Glutamatergic neuron (in vitro differentiated cells): ENCODE measurements at regions not wholly inside any gene's neighbourhood (a gene's known extent, or its start where the extent isn't known, plus 50 kb on each side); places are given as distances from the start of the nearest gene placed in this dataset.

ENCODE experiments used
- DNase-seq: peaks from one replicate; pipeline ENCODE4 v3.0.0; 2022
- H3K27ac Mint-ChIP-seq: one replicate; pipeline ENCODE4 v1.8.0; 2020; ENCODE audit warnings: mild to moderate bottlenecking, mixed read lengths, inconsistent platforms; ENCODE audit not compliant: unreplicated experiment
- H3K27me3 Mint-ChIP-seq: one replicate; pipeline ENCODE4 v1.8.0; 2020; ENCODE audit warnings: mild to moderate bottlenecking, moderate library complexity, mixed read lengths, inconsistent platforms; ENCODE audit not compliant: unreplicated experiment
- H3K36me3 Mint-ChIP-seq: one replicate; pipeline ENCODE4 v1.8.0; 2020; ENCODE audit warnings: mild to moderate bottlenecking, mixed read lengths, inconsistent platforms; ENCODE audit not compliant: unreplicated experiment
- H3K4me1 Mint-ChIP-seq: one replicate; pipeline ENCODE4 v1.8.0; 2020; ENCODE audit warnings: mild to moderate bottlenecking, low read depth, mixed read lengths, inconsistent platforms; ENCODE audit not compliant: unreplicated experiment
- H3K4me3 Mint-ChIP-seq: one replicate; pipeline ENCODE4 v1.8.0; 2020; ENCODE audit warnings: mild to moderate bottlenecking, mixed read lengths, inconsistent platforms; ENCODE audit not compliant: unreplicated experiment
- H3K9me3 Mint-ChIP-seq: one replicate; pipeline ENCODE4 v1.8.0; 2020; ENCODE audit warnings: mild to moderate bottlenecking, moderate library complexity, mixed read lengths, inconsistent platforms; ENCODE audit not compliant: unreplicated experiment
- TF ChIP-seq, protein P1 (sequence below): fragments of 200-600 bp; sonication (generic); IDR thresholded peaks from one replicate; pipeline ENCODE4 v1.5.0; 2021; ENCODE audit not compliant: partially characterized antibody, unreplicated experiment

DNA sequence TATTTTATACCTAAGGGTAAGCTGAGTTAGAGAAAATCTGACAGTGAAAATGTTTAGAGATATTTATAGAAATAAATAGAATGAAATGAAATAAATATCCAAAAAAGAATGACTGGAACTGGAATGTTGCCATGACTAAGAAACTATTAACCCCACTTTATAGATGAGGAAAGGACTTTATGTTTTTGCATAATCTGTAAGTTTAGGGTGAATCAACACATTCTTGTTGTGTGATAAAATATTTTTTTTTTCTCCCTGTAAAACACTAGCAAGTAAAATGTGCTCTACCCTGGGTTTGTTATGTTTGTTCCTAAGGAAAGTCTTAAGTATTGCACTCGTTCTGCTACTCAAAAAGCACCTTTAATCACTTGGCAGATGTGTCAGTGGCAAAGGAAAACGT lies 83.8 kb upstream of the KL start:
- H3K4me3 Mint-ChIP-seq: no peak overlapping the region
- H3K27me3 Mint-ChIP-seq: no peaks in the 10 kb centered on the region
- TF ChIP-seq, protein P1, sequence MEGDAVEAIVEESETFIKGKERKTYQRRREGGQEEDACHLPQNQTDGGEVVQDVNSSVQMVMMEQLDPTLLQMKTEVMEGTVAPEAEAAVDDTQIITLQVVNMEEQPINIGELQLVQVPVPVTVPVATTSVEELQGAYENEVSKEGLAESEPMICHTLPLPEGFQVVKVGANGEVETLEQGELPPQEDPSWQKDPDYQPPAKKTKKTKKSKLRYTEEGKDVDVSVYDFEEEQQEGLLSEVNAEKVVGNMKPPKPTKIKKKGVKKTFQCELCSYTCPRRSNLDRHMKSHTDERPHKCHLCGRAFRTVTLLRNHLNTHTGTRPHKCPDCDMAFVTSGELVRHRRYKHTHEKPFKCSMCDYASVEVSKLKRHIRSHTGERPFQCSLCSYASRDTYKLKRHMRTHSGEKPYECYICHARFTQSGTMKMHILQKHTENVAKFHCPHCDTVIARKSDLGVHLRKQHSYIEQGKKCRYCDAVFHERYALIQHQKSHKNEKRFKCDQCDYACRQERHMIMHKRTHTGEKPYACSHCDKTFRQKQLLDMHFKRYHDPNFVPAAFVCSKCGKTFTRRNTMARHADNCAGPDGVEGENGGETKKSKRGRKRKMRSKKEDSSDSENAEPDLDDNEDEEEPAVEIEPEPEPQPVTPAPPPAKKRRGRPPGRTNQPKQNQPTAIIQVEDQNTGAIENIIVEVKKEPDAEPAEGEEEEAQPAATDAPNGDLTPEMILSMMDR: no peak
- no peak for DNase-seq
- peaks cover 5% of the 10 kb centered on the region for H3K9me3 Mint-ChIP-seq
- no peak overlapping the region for H3K27ac Mint-ChIP-seq
- H3K4me1 Mint-ChIP-seq: no peaks in the 10 kb centered on the region
- H3K36me3 Mint-ChIP-seq: no peaks in the 10 kb centered on the region

DNA sequence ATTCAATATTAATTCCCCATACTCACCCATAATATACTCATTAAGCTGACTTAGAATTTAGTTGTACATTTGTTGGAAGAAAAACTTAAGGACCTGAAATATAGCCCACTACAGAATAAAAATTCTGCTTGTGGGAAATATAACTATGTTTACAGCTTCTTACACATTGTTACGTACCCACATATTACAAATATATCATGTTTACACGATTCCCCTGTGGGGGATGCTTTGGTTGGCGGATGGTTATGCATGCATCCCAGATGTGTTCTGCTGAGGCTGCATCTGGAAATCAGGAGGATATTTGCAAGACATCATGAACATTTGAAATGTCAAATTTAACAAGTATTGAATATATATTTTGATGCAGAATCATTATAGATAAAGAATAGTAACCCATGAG lies 79.5 kb upstream of the KL start:
- H3K27ac Mint-ChIP-seq: no peak overlapping the region

DNA sequence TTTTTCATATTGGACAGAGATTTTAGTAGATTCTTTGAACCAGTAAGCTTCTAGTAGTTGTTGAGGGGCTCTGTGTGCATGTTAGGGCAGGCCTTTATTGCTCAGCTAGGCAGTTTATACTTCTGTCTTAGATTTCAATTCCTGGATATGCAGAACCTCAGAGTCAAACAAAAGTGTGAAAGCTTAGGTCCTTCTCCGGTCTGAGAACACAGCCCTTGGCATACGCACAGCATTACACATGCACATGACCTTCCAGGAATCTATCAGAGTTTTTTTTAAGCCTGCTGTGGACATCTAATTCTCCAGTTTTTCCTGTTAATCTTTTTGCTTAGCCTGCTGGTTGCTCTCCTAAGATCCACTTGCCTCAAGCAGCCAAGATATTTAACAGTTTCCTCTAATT lies 77.9 kb upstream of the KL start:
- Mint-ChIP-seq H3K27me3 (no peaks in the 10 kb centered on the region), H3K4me3 (no peak overlapping the region), H3K36me3 (no peaks in the 10 kb centered on the region), H3K27ac (no peak overlapping the region), H3K4me1 (peaks cover 15% of the 10 kb centered on the region), H3K9me3 (peaks cover 4% of the 10 kb centered on the region)
- TF ChIP-seq, protein P1: no peak
- no peak for DNase-seq

More for the DNA sequence above, 79.5 kb upstream of the KL start:
- Mint-ChIP-seq H3K9me3 (peaks cover 2% of the 10 kb centered on the region), H3K4me3 (no peak overlapping the region), H3K36me3 (no peaks in the 10 kb centered on the region), H3K4me1 (peaks cover 12% of the 10 kb centered on the region), H3K27me3 (no peaks in the 10 kb centered on the region)
- TF ChIP-seq, protein P1: no peak
- no peak for DNase-seq

DNA sequence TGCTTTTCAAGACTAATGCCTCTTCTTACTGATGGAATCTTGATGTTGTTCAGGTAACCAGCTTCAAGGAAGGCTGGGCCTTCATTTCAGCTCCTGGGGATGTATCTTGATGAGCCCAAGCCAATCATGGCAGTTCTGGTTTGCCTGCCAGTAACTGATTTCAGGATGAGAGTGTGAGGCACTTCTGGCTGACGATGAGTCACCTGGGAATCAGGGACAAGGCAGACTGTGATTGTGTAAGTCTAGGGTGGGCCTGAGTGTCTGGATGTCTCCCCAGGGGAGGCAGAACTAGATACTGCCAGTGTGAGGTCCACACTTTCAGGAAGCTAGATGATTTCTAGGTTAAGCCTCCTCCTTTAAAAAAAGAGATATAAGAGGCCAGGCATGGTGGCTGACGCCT lies 77.3 kb upstream of the KL start:
- Mint-ChIP-seq H3K4me3 (no peak overlapping the region), H3K36me3 (no peaks in the 10 kb centered on the region), H3K27ac (no peak overlapping the region), H3K4me1 (peaks cover 15% of the 10 kb centered on the region), H3K27me3 (no peaks in the 10 kb centered on the region), H3K9me3 (peaks cover 4% of the 10 kb centered on the region)
- DNase-seq: no peak
- TF ChIP-seq, protein P1: no peak

DNA sequence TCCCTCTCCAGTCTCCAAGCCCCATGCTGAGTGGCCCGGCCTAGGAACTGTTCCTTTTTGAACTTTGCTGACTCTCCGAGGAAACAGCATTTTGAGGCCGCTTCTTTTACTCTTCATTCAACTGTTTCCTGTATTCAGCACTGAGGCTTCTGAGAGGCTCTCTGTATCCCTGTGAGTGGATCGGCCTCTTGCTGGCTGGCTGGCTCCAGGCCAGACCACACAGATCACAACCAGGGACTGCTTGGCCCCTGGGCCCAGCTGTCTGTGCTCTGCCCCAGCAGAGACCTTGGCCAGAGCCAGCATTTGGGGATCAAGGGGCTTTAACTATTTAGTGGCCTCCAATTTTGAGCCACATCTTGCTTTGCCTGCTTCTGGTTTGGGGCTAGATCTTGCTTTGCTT lies 75.6 kb upstream of the KL start:
- Mint-ChIP-seq H3K27ac (no peak overlapping the region), H3K9me3 (peaks cover 4% of the 10 kb centered on the region), H3K4me3 (no peak overlapping the region), H3K36me3 (peaks cover 6% of the 10 kb centered on the region), H3K27me3 (peaks cover 2% of the 10 kb centered on the region), H3K4me1 (peaks cover 15% of the 10 kb centered on the region)
- DNase-seq: no peak
- TF ChIP-seq, protein P1: no peak
